Thyroid gland (tissue), 4 donors: ENCODE measurements at regions not wholly inside any gene's neighbourhood (a gene's known extent, or its start where the extent isn't known, plus 50 kb on each side); places are given as distances from the start of the nearest gene placed in this dataset.

Source experiments
- POLR2A ChIP-seq, 2 donors: fragments of 450-650 bp; IDR thresholded peaks; one replicate each; pipeline ENCODE4 v1.6.1; 2017; ENCODE audit warnings: antibody characterized with exemption in 2 of 2, mild to moderate bottlenecking in 2 of 2, moderate library complexity in 1 of 2
- TF ChIP-seq, protein P1 (sequence below), 6 experiments: fragments of 200-600 bp in 3 of 6; fragments of 450-650 bp in 3 of 6; sonication (generic) in 3 of 6; IDR thresholded peaks; one replicate each; pipeline ENCODE4 v1.5.1; 2016 to 2019; ENCODE audit warnings: antibody characterized with exemption in 6 of 6, mild to moderate bottlenecking in 2 of 6, inconsistent platforms in 1 of 6, moderate library complexity in 1 of 6

DNA sequence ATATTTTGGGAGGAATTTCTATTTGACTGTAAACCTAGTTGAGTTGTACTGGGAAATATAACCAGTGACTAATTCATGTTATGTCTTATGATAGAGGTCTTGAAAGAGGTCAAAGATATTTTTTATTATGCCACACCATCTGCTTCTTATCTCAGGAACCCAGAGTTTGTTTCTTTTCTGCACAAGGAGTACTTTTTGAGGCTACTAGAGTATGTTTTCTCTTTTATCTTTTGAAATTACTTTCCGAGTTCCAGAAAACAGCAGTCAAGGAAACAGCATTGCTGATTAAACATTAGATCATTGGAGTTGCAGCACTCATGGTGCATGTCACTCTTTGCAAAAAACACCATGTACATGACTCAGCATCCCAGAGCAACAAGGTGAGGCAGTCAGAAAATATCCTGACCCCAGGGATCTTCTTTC is 645.8 kb upstream of the NR2F2 start:
- TF ChIP-seq, protein P1, sequence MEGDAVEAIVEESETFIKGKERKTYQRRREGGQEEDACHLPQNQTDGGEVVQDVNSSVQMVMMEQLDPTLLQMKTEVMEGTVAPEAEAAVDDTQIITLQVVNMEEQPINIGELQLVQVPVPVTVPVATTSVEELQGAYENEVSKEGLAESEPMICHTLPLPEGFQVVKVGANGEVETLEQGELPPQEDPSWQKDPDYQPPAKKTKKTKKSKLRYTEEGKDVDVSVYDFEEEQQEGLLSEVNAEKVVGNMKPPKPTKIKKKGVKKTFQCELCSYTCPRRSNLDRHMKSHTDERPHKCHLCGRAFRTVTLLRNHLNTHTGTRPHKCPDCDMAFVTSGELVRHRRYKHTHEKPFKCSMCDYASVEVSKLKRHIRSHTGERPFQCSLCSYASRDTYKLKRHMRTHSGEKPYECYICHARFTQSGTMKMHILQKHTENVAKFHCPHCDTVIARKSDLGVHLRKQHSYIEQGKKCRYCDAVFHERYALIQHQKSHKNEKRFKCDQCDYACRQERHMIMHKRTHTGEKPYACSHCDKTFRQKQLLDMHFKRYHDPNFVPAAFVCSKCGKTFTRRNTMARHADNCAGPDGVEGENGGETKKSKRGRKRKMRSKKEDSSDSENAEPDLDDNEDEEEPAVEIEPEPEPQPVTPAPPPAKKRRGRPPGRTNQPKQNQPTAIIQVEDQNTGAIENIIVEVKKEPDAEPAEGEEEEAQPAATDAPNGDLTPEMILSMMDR (IDR thresholded peaks at IDR 0.05), result no peak
- TF ChIP-seq POLR2A (IDR thresholded peaks at IDR 0.05), result no peak
